Naive thymus-derived CD8-positive, alpha-beta T cell (primary cell): ENCODE measurements at regions not wholly inside any gene's neighbourhood (a gene's known extent, or its start where the extent isn't known, plus 50 kb on each side); places are given as distances from the start of the nearest gene placed in this dataset.

ENCODE experiments used
- ATAC-seq, 2 donors: fragments of 150-1000 bp; cut with Tn5 transposase in 1 of 2; sonication (Bioruptor Pico), chemical (Tn5 transposase) in 1 of 2; 1 replicate in 1 of 2; 2 replicates in 1 of 2; pipeline ENCODE4 v1.10.0; 2021; ENCODE audit warnings: mild to moderate bottlenecking in 2 of 2, moderate library complexity in 2 of 2
- POLR2A ChIA-PET: fragments of 350-600 bp; sonication (Branson Sonifier 250); formaldehyde crosslinking; loops from one replicate; lab custom pipeline; 2021; ENCODE audit warnings: antibody characterized with exemption; lab: Charles Lee
- DNase-seq, 10 donors: peaks; one replicate each; pipeline versions ENCODE4 v3.0.0 to v3.0.0-alpha.2; 2020 to 2022
- H3K27ac Mint-ChIP-seq, 10 donors: one replicate each; pipeline ENCODE4 v1.8.0; 2020 to 2022; ENCODE audit warnings: mild to moderate bottlenecking in 10 of 10, mixed read lengths in 10 of 10, moderate library complexity in 4 of 10, inconsistent platforms in 1 of 10
- H3K27me3 Mint-ChIP-seq, 5 donors: one replicate each; pipeline ENCODE4 v1.8.0; 2021 to 2022; ENCODE audit warnings: mixed read lengths in 5 of 5
- H3K36me3 Mint-ChIP-seq, 3 donors: one replicate each; pipeline ENCODE4 v1.8.0; 2020 to 2022; ENCODE audit warnings: mixed read lengths in 3 of 3, mild to moderate bottlenecking in 2 of 3, inconsistent platforms in 1 of 3
- H3K4me1 Mint-ChIP-seq, 4 donors: one replicate each; pipeline ENCODE4 v1.8.0; 2021 to 2022; ENCODE audit warnings: mixed read lengths in 4 of 4
- H3K4me3 Mint-ChIP-seq, 10 donors: one replicate each; pipeline ENCODE4 v1.8.0; 2020 to 2022; ENCODE audit warnings: mild to moderate bottlenecking in 10 of 10, mixed read lengths in 10 of 10, moderate library complexity in 6 of 10, inconsistent platforms in 1 of 10
- H3K9me3 Mint-ChIP-seq, 9 donors: one replicate each; pipeline ENCODE4 v1.8.0; 2020 to 2022; ENCODE audit warnings: mixed read lengths in 9 of 9, mild to moderate bottlenecking in 3 of 9, inconsistent platforms in 1 of 9, moderate library complexity in 1 of 9

DNA sequence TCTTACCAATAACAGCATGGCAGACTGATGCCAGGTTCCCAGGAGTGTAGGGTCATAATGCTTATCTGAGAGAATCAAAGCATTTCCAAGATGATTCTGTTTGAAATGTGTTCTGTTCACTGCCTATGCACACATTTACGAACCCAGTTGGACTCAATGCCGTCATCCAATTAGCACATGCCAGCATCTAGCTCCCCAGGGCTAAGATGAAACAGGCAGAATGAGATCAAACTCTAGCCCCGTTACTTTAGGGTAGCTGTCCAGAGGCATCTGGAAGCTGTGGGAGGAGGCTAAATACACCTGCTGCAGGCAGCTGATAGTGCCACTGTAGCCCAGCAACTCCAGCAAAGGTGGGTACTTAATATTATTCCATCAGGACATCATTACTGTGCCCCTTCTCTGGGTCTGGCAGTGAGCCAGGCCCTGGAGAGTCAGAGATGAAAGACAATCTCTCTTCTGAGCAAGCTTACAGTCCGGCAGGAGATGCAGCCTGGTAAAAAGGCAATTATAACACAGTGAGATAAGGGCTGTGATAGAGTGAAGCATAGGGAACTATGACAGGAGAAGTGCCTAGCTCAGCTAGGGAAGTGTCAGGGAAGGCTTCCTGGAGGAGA, 156.4 kb upstream of the PPP2R3A start:
- ATAC-seq, result no peak
- POLR2A ChIA-PET, result no interaction called here

DNA sequence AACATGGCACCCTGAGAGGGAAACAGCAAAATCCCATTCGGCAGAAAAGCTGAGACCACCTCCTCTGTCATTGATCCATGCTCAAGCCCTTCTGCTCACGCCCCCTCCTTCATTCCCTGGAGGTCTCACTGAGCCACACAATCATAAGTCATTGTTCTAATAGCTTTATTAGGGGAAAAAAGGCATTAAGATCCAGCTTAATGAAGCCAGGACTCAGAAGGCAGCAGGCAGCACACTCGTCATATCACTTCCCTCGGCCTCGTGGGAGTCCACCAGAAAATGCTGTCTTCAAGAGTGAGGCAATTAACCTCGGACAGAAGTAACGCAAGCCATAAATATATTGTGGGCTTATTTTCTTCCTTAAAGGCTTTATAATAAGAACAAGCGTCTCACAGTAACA, 153.9 kb upstream of the PPP2R3A start:
- no peaks in the 10 kb centered on the region for H3K36me3 Mint-ChIP-seq
- no peaks in the 10 kb centered on the region for H3K4me1 Mint-ChIP-seq
- H3K27ac Mint-ChIP-seq, result no peak overlapping the region
- peaks cover 0 to 15% (median 0%) of the 10 kb centered on the region in 9 donors for H3K9me3 Mint-ChIP-seq
- no peak overlapping the region for H3K4me3 Mint-ChIP-seq
- ATAC-seq (no peak), DNase-seq (no peak)
- peaks cover 7 to 60% (median 14%) of the 10 kb centered on the region in 5 donors for H3K27me3 Mint-ChIP-seq
- POLR2A ChIA-PET, result no interaction called here

More for the DNA sequence above, 156.4 kb upstream of the PPP2R3A start:
- peaks cover 4 to 39% (median 9%) of the 10 kb centered on the region in 5 donors for H3K27me3 Mint-ChIP-seq
- no peak for DNase-seq
- no peak overlapping the region for H3K27ac Mint-ChIP-seq
- H3K4me3 Mint-ChIP-seq, result no peak overlapping the region
- H3K36me3 Mint-ChIP-seq, result no peaks in the 10 kb centered on the region
- peaks cover 0 to 15% (median 0%) of the 10 kb centered on the region in 9 donors for H3K9me3 Mint-ChIP-seq
- H3K4me1 Mint-ChIP-seq, result no peaks in the 10 kb centered on the region

DNA sequence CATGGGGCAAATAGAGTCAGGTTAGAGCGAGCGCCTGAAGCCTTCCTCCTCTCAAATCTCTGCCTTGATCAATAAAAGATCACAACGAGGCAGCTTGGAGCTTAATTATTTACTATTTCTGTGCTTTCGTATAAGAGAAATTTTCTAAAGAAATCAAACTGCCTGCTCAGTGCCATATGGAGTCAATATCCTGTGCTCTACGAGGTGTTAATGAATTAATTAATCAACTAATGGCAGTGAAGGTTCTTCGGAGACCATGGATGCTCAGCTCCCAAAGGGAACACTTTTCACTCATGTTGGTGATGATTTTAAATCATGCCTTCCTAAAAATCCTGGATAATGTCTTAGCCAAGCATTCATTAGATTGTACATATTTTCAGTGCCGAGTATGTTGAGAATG, 153.5 kb upstream of the PPP2R3A start:
- Mint-ChIP-seq H3K4me1 (no peaks in the 10 kb centered on the region), H3K4me3 (no peak overlapping the region), H3K36me3 (no peaks in the 10 kb centered on the region), H3K9me3 (peaks cover 0 to 15% (median 0%) of the 10 kb centered on the region in 9 donors), H3K27me3 (peaks cover 7 to 60% (median 18%) of the 10 kb centered on the region in 5 donors), H3K27ac (no peak overlapping the region)
- ATAC-seq (no peak), DNase-seq (no peak)
- POLR2A ChIA-PET, result no interaction called here

DNA sequence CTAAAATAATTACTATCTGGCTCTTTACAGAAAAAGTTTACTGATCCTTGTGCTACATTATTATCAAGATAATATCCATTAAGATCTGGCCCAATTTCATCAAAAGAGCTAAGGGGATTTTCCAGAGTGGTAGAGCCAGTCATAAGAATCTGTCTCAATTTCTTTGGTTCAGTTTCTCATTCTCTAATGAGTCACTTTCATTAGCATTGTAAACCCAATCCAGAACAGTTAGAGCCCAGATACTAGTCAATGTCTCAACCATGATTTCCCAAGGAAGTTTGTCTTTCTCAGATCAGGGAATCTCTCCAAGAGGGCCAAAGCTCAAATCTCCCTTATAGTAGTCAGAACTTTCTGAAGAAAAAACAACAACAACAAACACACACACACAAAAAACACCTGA, 131.1 kb upstream of the PPP2R3A start:
- POLR2A ChIA-PET, result no interaction called here
- no peaks in the 10 kb centered on the region for H3K4me1 Mint-ChIP-seq
- H3K9me3 Mint-ChIP-seq, result peaks cover 0 to 4% (median 0%) of the 10 kb centered on the region in 9 donors
- ATAC-seq, result no peak
- peaks cover 0 to 4% (median 0%) of the 10 kb centered on the region in 5 donors for H3K27me3 Mint-ChIP-seq
- H3K27ac Mint-ChIP-seq, result no peak overlapping the region
- H3K36me3 Mint-ChIP-seq, result no peaks in the 10 kb centered on the region
- no peak for DNase-seq
- no peak overlapping the region for H3K4me3 Mint-ChIP-seq

DNA sequence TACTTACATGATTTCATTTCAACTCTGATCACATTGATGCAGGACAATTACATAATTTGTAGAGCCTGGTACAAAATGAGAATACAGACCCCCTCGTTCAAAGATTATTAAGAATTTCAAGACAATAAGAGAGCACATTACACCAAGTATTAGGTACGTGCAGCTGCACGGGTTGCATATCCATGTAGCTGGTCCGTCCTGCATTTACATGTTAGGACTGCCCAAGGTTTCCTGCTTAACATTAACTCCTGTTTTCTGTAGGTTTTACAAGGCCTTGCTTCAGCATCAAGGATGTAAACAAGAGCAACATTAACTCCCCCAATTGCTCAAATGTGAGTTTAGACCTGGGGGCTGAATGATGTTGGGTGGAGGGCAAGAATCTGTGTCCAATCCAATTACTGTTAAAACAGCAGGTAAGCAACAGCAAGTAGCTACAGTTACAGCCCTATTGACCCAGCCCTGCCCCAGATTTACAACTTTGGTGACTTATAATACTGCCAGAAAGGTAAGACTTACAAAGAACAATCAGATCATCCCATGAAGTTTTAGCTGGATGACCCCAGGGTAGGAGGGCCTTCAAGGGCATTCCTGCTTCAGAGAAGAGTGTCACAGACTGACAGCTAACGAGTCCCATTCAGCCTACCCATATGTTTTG, 127.4 kb upstream of the PPP2R3A start:
- peaks cover 0 to 7% (median 0%) of the 10 kb centered on the region in 5 donors for H3K27me3 Mint-ChIP-seq
- no peaks in the 10 kb centered on the region for H3K4me1 Mint-ChIP-seq
- POLR2A ChIA-PET, result no interaction called here
- H3K36me3 Mint-ChIP-seq, result no peaks in the 10 kb centered on the region
- no peak for DNase-seq
- peaks cover 0 to 2% (median 0%) of the 10 kb centered on the region in 9 donors for H3K9me3 Mint-ChIP-seq
- H3K4me3 Mint-ChIP-seq, result no peak overlapping the region
- no peak overlapping the region for H3K27ac Mint-ChIP-seq
- no peak for ATAC-seq

DNA sequence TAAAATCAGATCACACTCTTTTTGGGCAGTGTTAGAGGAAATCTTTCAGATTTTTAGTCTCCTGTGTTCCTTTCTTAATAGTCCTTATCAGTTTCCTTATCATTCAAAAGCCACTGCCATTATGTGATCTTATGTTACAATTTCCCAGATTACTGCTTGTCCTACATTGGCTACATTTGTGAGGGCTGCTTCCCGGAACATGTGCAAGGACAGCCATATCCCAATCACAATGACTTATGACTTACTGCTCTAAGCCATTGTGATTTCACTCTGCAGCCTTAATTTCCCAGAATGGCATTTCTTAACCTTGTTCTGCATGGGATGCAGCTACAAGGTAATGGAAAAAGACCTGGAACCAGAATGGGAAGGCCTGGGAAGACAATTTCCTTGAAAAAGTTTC, 125.1 kb upstream of the PPP2R3A start:
- no peak for DNase-seq
- H3K9me3 Mint-ChIP-seq, result no peaks in the 10 kb centered on the region
- H3K27me3 Mint-ChIP-seq, result peaks cover 0 to 3% (median 0%) of the 10 kb centered on the region in 5 donors
- ATAC-seq, result no peak
- H3K27ac Mint-ChIP-seq, result no peak overlapping the region
- POLR2A ChIA-PET, result no interaction called here
- no peak overlapping the region for H3K4me3 Mint-ChIP-seq
- no peaks in the 10 kb centered on the region for H3K4me1 Mint-ChIP-seq
- no peaks in the 10 kb centered on the region for H3K36me3 Mint-ChIP-seq

DNA sequence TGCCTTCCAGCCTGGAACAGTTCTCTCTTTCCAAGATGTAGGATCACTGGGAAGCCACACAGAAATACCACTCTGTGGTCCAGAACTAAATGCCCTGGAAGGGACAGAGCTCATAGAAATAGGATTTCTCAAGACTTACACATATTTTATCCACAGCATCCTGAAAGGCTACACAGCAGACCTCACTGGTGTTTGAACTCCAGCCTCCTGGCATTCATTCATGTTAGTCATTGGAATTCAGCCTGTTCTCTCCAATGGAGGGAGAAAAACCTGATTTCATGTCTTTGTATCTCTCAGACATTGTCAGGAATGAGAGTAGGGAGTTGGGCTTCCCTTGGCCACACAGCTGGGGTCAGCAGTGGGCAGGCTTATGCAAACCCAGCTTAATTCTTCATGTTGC, 121.1 kb upstream of the PPP2R3A start:
- ATAC-seq (no peak), DNase-seq (no peak)
- Mint-ChIP-seq H3K9me3 (peaks cover 0 to 10% (median 0%) of the 10 kb centered on the region in 9 donors), H3K36me3 (no peaks in the 10 kb centered on the region), H3K27me3 (peaks cover 0 to 3% (median 1%) of the 10 kb centered on the region in 5 donors), H3K4me3 (no peak overlapping the region), H3K4me1 (no peaks in the 10 kb centered on the region), H3K27ac (no peak overlapping the region)
- POLR2A ChIA-PET, result no interaction called here

DNA sequence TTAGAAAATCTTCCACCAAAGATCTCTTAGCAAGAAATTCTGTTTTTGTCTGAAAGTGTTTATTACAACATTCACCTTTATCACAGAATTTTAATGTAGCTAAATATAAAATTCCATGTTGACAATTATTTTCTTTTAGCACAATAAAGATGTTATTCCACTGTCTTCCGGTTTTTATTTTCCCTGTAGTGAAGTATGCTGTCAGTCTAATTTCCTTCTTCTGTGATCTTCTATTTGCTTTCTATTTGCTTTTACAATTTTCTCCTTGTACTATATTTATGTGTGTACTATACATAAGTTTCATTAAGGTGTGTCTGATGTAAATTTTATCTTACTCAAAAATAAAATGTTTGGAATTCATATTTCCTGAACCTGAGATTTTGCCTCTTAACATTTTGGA, 117.5 kb upstream of the PPP2R3A start:
- POLR2A ChIA-PET, result no interaction called here
- H3K27ac Mint-ChIP-seq, result no peak overlapping the region
- DNase-seq, result no peak
- no peaks in the 10 kb centered on the region for H3K36me3 Mint-ChIP-seq
- peaks cover 2 to 16% (median 5%) of the 10 kb centered on the region in 5 donors for H3K27me3 Mint-ChIP-seq
- H3K4me3 Mint-ChIP-seq, result no peak overlapping the region
- H3K4me1 Mint-ChIP-seq, result no peaks in the 10 kb centered on the region
- ATAC-seq, result no peak
- peaks cover 0 to 10% (median 0%) of the 10 kb centered on the region in 9 donors for H3K9me3 Mint-ChIP-seq

DNA sequence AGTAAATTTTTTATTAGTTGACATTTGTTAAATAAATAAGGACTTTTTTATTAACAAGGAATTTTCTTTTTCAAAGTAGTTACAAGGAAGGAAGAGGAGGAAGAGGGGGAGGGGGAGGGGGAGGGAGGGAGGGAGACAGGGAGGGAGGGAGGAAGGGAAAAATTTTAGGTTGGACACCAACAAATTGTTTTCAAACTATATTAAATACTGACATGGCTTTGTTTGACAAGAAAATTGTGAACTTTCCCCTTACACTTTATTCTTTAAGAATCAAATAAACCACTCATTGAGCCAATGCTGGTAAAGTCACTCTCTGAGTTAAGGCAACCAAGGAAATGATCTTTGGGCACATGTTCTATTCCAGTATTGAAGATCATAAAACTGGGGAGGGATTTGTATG, 115.7 kb upstream of the PPP2R3A start:
- no peak overlapping the region for H3K4me3 Mint-ChIP-seq
- POLR2A ChIA-PET, result no interaction called here
- ATAC-seq, result no peak
- no peak for DNase-seq
- no peaks in the 10 kb centered on the region for H3K4me1 Mint-ChIP-seq
- H3K9me3 Mint-ChIP-seq, result peaks cover 0 to 13% (median 0%) of the 10 kb centered on the region in 9 donors
- H3K27ac Mint-ChIP-seq, result no peak overlapping the region
- H3K36me3 Mint-ChIP-seq, result no peaks in the 10 kb centered on the region
- peaks cover 4 to 34% (median 5%) of the 10 kb centered on the region in 5 donors for H3K27me3 Mint-ChIP-seq

DNA sequence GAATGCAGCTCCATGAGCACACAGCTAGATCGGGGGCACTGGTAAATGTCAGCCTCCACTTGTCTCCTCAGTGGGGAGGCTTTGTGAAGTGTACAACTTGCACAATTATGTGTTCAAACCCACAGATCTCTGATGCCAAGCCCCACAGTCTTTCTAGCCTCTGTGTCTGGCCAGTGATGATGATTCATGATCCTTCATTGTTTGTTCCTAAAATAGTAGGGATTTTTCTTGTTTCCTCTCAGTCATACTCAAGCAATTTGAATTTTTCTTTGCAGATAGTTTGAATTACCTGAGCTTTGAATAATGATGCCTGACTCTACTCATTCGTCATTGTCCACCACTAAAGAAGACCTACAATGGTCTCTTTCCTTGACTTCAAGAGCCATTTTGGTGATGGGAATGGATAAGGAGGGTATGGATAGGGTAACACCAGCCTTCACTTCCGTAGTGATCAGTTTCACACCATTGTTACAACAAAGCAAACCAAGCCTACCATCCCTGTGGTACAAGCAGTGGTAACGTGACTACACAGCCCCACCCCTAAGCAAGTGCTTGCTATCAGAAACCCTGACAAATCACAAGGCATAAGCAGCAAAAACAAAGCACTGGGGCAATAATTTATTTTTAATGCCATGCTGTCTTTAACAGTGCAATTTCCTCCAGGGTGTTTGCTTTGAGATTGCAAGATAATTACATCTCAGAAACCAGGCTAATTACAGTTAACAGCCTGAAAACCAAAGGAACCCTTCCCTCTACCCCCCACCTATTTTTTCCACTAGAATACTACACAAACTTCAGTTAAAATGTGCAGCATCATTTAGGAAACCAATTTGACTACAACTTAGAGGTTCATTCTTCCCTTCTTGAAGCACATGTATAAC, 114.1 kb upstream of the PPP2R3A start:
- Mint-ChIP-seq H3K4me3 (no peak overlapping the region), H3K27ac (no peak overlapping the region), H3K36me3 (no peaks in the 10 kb centered on the region), H3K9me3 (peaks cover 0 to 13% (median 0%) of the 10 kb centered on the region in 9 donors), H3K4me1 (no peaks in the 10 kb centered on the region), H3K27me3 (peaks cover 4 to 35% (median 5%) of the 10 kb centered on the region in 5 donors)
- ATAC-seq (no peak), DNase-seq (no peak)
- POLR2A ChIA-PET, result no interaction called here

DNA sequence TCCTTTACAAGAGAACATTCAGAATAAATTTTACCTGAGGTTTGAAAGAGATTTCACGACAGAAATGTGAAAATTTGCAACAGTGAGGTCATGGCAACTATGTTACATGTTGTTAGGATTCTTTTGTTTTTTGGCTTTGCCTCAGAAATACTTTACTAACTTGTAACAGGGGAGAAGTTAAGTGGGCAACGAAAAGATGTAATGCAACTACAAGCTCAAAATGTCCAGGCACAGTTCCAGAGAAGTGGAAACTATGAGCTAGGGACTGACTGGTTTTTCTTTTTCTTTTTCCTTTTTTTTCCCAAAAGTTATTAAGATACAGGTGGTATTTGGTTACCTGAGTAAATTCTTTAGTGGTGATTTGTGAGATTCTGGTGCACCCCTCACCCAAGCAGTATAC, 111.5 kb upstream of the PPP2R3A start:
- Mint-ChIP-seq H3K27ac (no peak overlapping the region), H3K27me3 (peaks cover 4 to 35% (median 5%) of the 10 kb centered on the region in 5 donors), H3K9me3 (peaks cover 0 to 3% (median 0%) of the 10 kb centered on the region in 9 donors), H3K4me1 (no peaks in the 10 kb centered on the region), H3K36me3 (no peaks in the 10 kb centered on the region), H3K4me3 (no peak overlapping the region)
- POLR2A ChIA-PET, result no interaction called here
- DNase-seq (no peak), ATAC-seq (no peak)

DNA sequence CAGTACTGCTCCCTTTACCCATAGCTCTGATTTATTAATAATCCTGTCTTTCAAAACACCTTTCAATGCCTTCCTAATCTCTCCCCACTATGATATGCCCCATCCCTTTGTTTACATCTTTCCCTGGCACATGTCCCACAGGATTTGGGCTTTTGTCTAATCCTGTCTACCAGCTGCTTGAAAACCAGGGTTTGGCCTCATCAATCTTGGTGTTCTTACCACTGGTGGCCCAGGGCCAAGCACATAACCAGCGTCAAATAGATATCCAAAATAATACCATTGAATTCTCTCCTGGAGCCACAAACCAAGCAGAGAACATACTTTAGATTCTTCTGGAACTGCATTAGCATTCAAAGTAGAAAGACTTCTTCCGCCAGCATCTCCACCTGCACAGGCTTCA, 104.8 kb upstream of the PPP2R3A start:
- Mint-ChIP-seq H3K9me3 (peaks cover 0 to 4% (median 0%) of the 10 kb centered on the region in 9 donors), H3K36me3 (no peaks in the 10 kb centered on the region), H3K27ac (no peak overlapping the region), H3K4me1 (no peaks in the 10 kb centered on the region), H3K27me3 (peaks cover 0 to 8% (median 8%) of the 10 kb centered on the region in 5 donors), H3K4me3 (no peak overlapping the region)
- DNase-seq (no peak), ATAC-seq (no peak)
- POLR2A ChIA-PET, result no interaction called here

DNA sequence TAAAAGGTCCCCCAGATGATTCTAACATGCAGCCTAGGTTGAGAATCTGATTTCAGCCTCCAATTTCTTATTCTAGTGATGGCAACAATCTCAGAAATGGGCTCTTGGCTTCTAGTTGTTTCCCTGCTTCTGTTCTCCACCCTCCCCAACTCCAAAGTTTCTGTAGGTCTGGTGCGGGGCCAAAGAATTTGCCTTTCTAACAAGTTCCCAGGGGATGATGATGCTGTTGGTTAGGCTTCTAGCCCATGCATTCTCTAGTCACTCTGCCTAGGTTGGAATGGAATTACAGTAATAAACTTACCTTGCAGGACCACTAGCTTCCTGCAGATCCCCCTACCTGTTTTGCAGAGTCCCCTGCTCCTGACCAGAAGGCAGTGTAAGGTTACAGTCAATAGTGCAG, 103.2 kb upstream of the PPP2R3A start:
- ATAC-seq (no peak), DNase-seq (no peak)
- Mint-ChIP-seq H3K36me3 (no peaks in the 10 kb centered on the region), H3K9me3 (peaks cover 0 to 13% (median 2%) of the 10 kb centered on the region in 9 donors), H3K27ac (no peak overlapping the region), H3K27me3 (peaks cover 0 to 8% (median 8%) of the 10 kb centered on the region in 5 donors), H3K4me3 (no peak overlapping the region), H3K4me1 (no peaks in the 10 kb centered on the region)
- POLR2A ChIA-PET, result no interaction called here
